DMS53 treated with DMSO at 0.1 percent for 48 hours (cell line): ENCODE measurements at regions not wholly inside any gene's neighbourhood (a gene's known extent, or its start where the extent isn't known, plus 50 kb on each side); places are given as distances from the start of the nearest gene placed in this dataset.
"Not testable (repeated sequence)": the region's sequence is repeated elsewhere in the genome, so short reads cannot be mapped to it uniquely, and the experiment has no call there.

Experiments used
- DNase-seq: peaks from one replicate; lab custom pipeline; 2025; ENCODE audit not compliant: unreplicated experiment; lab: John Stamatoyannopoulos, UW

DNA sequence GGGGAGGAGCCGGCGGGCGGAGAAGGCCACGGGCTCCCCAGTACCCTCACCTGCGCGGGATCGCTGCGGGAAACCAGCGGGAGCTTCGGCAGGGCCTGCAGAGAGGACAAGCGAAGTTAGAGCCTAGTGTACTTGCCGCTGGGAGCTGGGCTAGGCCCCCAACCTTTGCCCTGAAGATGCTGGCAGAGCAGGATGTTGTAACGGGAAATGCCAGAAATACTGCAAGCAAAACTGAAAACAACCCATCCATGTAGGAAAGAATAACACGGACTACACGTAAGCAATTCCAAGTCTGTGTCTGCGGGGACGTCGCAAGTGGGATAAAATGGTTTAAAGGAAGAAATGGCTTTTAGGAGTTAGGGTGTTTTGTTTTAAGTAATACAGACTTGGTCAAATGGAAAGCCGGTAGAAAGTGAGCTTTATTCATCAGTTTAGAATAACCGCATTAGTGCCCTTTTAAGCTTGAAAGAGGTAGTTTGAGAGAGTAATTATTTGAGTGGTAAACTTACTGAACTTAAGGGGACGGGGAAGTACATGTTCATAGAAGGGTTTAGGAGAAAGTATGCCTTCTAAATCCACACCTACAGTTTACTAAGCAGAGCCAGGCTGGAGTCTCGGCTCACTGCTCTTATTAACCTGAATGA lies 121.3 kb upstream of the NIPA1 start:
- DNase-seq: peak; percentile 1

GRCh38 chr15:22665711-22666110 lies 120.7 kb upstream of the NIPA1 start:
- not testable (repeated sequence) for DNase-seq

DNA sequence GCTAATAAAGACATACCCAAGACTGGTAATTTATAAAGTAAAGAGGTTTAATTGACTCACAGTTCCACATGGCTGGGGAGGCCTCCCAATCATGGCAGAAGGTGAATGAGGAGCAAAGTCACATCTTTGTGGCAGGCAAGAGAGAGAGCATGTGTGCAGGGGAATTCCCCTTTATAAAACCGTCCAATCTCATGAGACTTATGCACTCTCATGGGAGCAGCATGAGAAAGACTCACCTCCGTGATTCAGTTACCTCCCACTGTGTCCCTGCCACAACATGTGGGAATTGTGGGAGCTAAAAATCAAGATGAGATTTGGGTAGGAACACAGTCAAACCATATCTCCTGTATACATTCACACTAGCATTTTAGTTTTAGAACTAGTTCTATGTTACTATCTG lies 101.7 kb upstream of the NIPA1 start:
- DNase-seq: not testable (repeated sequence)

DNA sequence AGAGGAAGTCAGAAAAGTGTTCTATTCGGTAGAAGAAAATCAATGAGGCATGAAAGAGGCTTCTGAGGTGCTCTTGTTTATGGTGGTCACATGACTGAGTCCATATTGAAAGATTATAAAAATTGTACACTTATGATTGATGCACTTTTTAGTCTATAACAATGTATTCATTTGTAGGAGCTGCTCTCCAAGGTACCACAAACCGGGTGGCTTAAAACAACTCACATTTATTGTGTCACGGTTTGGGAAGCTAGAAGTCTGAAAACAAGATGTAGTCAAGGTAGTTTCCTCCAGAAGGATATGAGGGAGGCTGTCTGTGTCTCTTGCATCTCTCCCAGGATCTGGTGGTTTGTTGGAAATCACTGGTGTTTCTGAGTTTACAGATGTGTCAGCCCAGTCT lies 86.6 kb upstream of the NIPA1 start:
- not testable (repeated sequence) for DNase-seq

GRCh38 chr15:22710831-22711341 lies 75.6 kb upstream of the NIPA1 start:
- not testable (repeated sequence) for DNase-seq

DNA sequence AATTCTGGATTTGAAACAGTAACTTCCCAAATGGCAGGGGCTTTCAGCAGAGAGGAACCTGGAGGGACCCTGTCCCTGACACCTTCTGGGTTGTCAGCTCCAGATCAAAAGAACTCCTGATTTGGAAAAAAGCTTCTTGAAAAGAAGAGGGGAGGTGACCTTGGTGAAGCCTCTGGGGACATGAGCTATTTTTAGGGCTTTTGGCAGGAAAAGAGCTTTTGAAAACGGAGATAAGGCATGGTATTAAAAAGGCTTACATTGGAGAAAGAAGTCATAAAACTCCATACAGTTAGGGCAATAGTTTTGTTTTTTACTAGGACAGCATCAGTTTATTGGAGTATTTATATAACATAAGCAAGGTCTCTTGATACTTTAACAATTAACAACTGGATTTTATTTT lies 72.5 kb upstream of the NIPA1 start:
- not testable (repeated sequence) for DNase-seq

DNA sequence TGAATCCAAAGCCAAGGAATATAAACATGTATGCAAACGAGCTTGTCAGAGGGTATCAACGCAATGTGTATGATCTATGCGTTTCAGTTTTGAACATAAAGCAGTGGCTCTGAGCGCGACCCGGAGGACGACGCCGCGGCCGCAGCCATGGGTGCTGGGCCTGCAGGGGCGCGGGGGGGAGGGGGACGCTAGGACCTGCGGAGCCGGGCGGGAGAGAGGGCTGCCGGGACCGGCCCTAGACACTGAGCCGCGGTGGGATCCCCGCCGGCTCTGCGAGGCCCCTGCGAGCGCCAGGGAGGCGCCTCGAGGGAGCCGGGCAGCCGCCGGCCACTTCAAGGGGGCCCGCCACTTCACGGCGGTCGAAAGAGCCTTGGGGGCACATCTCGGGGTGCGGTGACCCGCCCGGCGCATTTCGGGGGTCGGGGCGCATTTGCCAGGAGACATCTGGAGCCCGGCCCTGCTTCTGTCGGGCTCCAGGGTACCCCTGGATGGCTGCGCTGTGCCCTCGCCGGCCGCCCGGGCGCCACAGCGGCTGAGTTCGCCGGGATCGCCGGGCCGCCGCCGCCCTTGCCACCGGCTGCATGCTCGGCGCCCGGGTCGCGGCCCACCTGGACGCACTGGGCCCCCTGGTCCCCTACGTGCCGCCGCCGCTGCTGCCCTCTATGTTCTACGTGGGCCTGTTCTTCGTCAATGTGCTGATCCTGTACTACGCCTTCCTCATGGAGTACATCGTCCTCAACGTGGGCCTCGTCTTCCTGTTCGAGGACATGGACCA lies 71.9 kb upstream of the NIPA1 start:
- not testable (repeated sequence) for DNase-seq

- DNase-seq: peak; percentile 46
Observed at GRCh38 chr15:22715133-22715845, 71.2 kb upstream of the NIPA1 start.

- not testable (repeated sequence) for DNase-seq
Observed at GRCh38 chr15:22719980-22720379, 66.5 kb upstream of the NIPA1 start.

GRCh38 chr15:22726104-22726503 lies 60.3 kb upstream of the NIPA1 start:
- peak; percentile 40 for DNase-seq

DNA sequence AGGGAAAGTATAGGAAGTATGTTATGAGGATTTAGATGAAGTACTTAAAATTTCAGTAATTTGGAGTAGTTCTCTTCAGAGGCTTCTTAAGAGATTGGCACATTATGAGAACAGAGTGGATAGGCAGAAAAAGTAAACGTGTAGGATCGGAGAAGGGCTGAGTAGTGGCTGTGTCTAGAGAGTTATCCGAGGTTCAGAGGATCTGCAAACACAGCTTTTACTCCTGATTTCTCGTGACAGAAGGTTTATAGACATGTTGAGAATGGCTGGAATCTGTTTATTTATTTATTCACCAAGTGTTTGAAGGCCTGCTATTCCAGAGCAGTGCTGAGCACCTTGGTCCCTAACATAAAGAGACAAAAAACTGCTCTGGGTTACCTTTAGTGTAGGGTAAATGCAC lies 51.4 kb upstream of the NIPA1 start:
- not testable (repeated sequence) for DNase-seq

- DNase-seq: no peak
Observed at GRCh38 chr15:22735781-22736180, 50.7 kb upstream of the NIPA1 start.

DNA sequence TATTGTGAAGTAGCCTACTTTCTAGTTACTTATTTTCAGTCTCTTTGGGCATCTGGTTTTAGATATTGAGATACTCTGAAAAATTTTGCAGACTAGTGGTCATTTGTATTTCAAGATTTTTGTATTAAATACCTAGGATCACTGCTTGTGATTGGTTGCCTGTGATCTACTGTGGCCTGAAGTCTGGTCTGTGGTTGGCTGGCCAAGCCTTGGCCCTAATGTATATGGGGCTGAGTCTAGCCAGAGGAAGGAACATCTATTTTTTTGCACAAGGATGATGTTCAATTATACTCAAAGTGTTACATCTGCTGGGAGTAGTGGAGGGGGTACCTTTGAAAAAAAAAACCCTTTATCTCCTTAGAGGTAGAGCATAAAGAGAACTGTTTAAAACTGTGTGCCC lies 50.2 kb upstream of the NIPA1 start:
- not testable (repeated sequence) for DNase-seq
